ENCODE measurements at regions not wholly inside any gene's neighbourhood (a gene's known extent, or its start where the extent isn't known, plus 50 kb on each side); places are given as distances from the start of the nearest gene placed in this dataset.
"Not testable (repeated sequence)": the region's sequence is repeated elsewhere in the genome, so short reads cannot be mapped to it uniquely, and the experiment has no call there.

- H3K36me3 Mint-ChIP-seq, H3K4me3 Mint-ChIP-seq, DNase-seq, H3K27ac Mint-ChIP-seq, H3K4me1 Mint-ChIP-seq, H3K9me3 Mint-ChIP-seq, H3K27me3 Mint-ChIP-seq: not testable (repeated sequence)
Measured at GRCh38 chr10:29388112-29388511, 99.2 kb downstream of the LYZL1 start.

DNA sequence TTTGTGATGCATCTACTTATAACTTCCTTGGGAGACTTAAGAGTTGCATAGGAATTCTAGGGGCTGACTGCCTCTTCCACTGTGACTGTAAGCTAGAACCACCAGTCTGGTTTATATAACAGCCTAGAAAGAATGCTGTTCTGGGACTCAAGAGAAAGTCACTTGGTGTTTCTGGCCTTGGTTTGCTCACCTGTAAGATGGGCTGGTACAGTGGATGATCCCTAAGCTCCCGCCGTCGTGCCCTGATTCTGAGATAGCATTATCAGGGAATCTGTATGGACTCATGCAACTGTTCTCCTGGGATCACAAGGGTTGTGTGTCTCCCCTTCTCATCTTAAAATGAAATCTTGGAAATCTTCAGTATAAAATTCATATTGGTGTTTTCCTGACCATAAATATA, 100.6 kb downstream of the LYZL1 start:
- no peaks in the 10 kb centered on the region for H3K27me3 Mint-ChIP-seq
- H3K27ac Mint-ChIP-seq: no peak overlapping the region
- no peaks in the 10 kb centered on the region for H3K36me3 Mint-ChIP-seq
- no peaks in the 10 kb centered on the region for H3K9me3 Mint-ChIP-seq
- H3K4me1 Mint-ChIP-seq: peaks cover 1% of the 10 kb centered on the region
- no peak overlapping the region for H3K4me3 Mint-ChIP-seq
- DNase-seq: no peak

DNA sequence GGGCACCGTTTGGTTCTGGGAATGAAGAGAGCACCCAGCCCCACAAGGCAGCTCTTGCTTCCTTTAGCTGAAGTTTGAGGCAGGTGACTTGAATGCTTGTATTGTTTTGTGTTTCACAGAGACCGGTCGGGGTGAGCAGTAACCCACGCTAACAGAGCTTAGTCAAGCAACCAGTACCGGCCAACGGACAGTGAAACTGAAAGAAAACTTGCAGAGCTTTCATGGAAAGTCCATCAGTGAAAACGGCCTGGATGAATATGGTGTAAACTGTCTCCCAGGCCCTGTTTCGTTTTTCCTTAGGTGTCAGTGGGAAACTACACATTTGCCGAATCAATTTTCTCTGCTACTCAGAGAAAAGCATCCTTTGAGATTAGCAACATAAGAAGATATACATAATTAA, 101.1 kb downstream of the LYZL1 start:
- Mint-ChIP-seq H3K9me3 (no peaks in the 10 kb centered on the region), H3K27ac (no peak overlapping the region), H3K36me3 (no peaks in the 10 kb centered on the region), H3K27me3 (no peaks in the 10 kb centered on the region), H3K4me1 (peaks cover 1% of the 10 kb centered on the region), H3K4me3 (no peak overlapping the region)
- DNase-seq: no peak

DNA sequence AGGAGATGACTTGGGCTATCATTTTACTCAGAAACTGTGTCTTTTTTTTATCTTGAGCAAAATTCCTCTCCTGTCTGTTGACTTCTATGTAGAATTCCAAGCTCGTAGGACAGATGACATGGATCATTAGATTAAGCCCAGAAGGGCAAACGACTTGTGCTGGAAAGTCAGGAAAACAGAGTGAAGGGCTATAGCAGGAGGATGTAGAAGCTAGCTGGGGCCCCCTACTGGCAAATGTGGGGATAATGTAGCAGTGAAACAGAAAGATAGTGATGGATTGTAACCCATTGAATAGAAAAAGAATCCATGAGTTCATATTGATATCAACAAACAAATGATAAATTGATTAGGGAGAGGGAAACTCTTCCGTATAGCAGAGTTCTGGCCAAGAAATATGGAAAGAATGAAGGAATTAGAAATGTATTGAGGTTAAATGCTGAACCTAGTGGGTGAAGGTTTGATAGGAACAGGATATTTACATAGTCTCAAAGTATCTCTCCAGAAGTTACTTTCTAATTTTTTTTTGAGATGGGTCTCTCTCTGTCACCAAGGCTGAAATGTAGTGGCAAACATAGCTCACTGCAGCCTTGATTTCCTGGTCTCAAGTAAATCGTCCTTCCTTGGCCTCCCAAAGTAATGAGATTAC, 103.6 kb downstream of the LYZL1 start:
- peaks cover 1% of the 10 kb centered on the region for H3K4me1 Mint-ChIP-seq
- no peaks in the 10 kb centered on the region for H3K36me3 Mint-ChIP-seq
- H3K27me3 Mint-ChIP-seq: peaks cover 3% of the 10 kb centered on the region
- no peaks in the 10 kb centered on the region for H3K9me3 Mint-ChIP-seq
- no peak overlapping the region for H3K4me3 Mint-ChIP-seq
- DNase-seq: no peak
- H3K27ac Mint-ChIP-seq: no peak overlapping the region

DNA sequence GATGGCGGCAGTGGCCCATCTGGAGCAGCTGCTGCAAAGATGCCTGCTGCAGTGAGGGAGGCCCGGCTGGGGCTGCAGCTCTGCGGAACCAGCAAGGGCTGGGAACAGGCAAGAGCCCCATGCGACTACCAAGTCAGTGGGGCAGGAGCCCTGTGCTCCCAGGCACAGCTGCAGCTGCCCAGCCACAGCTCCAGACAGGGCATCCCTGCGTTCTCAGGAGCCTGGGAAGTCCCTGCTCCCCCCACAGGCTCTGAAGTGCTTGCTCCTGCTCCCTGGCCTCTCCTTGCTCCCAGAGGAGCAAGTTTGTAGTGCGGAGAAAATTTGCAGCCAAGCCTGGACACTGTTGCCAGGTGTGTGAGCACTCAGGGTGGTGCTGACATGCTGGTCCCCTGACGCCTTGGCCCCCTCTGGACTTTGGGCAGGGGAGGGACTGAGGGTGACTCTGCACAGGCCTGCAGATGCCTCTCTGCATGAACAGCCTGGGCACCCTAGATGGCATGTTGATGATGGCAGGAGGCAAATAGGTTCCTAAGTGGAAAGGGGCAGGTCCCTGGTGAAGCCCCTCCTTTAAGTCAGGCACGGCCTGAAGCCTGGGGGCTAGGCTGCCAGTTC, 105.6 kb downstream of the LYZL1 start:
- no peaks in the 10 kb centered on the region for H3K9me3 Mint-ChIP-seq
- H3K4me3 Mint-ChIP-seq: no peak overlapping the region
- H3K27ac Mint-ChIP-seq: no peak overlapping the region
- no peaks in the 10 kb centered on the region for H3K36me3 Mint-ChIP-seq
- DNase-seq: no peak
- H3K4me1 Mint-ChIP-seq: peaks cover 1% of the 10 kb centered on the region
- peaks cover 3% of the 10 kb centered on the region for H3K27me3 Mint-ChIP-seq

- H3K4me3 Mint-ChIP-seq: no peak overlapping the region
- H3K4me1 Mint-ChIP-seq: peaks cover 1% of the 10 kb centered on the region
- H3K9me3 Mint-ChIP-seq: no peaks in the 10 kb centered on the region
- no peaks in the 10 kb centered on the region for H3K36me3 Mint-ChIP-seq
- DNase-seq: no peak
- H3K27me3 Mint-ChIP-seq: peaks cover 3% of the 10 kb centered on the region
- H3K27ac Mint-ChIP-seq: no peak overlapping the region
Measured at GRCh38 chr10:29395409-29395808, 106.5 kb downstream of the LYZL1 start.

GRCh38 chr10:29397221-29397620, 108.4 kb downstream of the LYZL1 start:
- Mint-ChIP-seq H3K27ac (no peak overlapping the region), H3K27me3 (peaks cover 3% of the 10 kb centered on the region), H3K4me1 (peaks cover 1% of the 10 kb centered on the region), H3K9me3 (no peaks in the 10 kb centered on the region), H3K4me3 (no peak overlapping the region), H3K36me3 (no peaks in the 10 kb centered on the region)
- DNase-seq: no peak

GRCh38 chr10:29403208-29403607, 114.3 kb downstream of the LYZL1 start:
- Mint-ChIP-seq H3K4me3 (no peak overlapping the region), H3K4me1 (no peaks in the 10 kb centered on the region), H3K9me3 (peaks cover 3% of the 10 kb centered on the region), H3K27me3 (no peaks in the 10 kb centered on the region), H3K27ac (no peak overlapping the region), H3K36me3 (no peaks in the 10 kb centered on the region)
- no peak for DNase-seq

GRCh38 chr10:29407280-29407858, 118.5 kb downstream of the LYZL1 start:
- peaks cover 17% of the 10 kb centered on the region for H3K4me1 Mint-ChIP-seq
- DNase-seq: no peak
- peaks cover 3% of the 10 kb centered on the region for H3K9me3 Mint-ChIP-seq
- H3K36me3 Mint-ChIP-seq: peaks cover 1% of the 10 kb centered on the region
- H3K27me3 Mint-ChIP-seq: no peaks in the 10 kb centered on the region
- H3K27ac Mint-ChIP-seq: no peak overlapping the region
- no peak overlapping the region for H3K4me3 Mint-ChIP-seq
